GM18907 (cell line): ENCODE measurements at regions not wholly inside any gene's neighbourhood (a gene's known extent, or its start where the extent isn't known, plus 50 kb on each side); places are given as distances from the start of the nearest gene placed in this dataset.

ENCODE experiments used
- ATAC-seq: cut with Tn5 transposase; IDR thresholded peaks from one replicate; pipeline ENCODE4 v1.9.1; 2021; ENCODE audit warnings: mild to moderate bottlenecking, moderate library complexity; ENCODE audit not compliant: unreplicated experiment

- ATAC-seq: peak; percentile 29
These were observed 231.6 kb upstream of the UBE2E2 start for GRCh38 chr3:22971497-22971896.

- peak; percentile 22 for ATAC-seq
These were observed 226.1 kb upstream of the UBE2E2 start for GRCh38 chr3:22977042-22977441.

DNA sequence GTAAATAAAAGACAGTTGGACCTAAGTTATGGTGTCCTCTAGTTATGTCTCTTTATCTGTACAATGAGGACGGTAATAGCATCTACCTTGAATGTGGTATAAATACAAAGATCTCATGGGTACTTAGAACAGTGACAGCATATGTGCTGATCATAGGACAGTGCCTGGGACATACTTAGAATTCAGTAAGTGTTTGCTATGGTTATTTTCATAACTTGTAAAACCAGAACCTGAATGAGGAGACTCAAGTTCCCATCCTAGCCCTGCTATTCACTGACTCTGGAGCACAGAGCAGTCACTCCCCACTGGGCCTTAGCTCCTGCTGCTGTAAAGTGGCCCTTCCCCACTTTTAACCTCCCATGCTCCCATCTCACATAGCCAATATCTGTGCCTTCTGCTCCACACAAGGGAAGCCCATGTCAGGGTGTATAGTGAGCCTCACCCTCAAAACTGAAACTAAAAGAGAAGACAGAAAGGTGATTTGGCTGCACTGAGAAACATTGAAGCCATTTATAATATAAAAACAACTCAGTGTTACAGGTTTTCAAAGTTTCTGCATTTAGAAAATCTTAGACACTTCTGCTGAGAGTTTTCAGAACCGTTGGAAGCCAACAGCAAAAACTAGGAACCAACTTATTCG lies 225.4 kb upstream of the UBE2E2 start:
- peak; percentile 85 for ATAC-seq

DNA sequence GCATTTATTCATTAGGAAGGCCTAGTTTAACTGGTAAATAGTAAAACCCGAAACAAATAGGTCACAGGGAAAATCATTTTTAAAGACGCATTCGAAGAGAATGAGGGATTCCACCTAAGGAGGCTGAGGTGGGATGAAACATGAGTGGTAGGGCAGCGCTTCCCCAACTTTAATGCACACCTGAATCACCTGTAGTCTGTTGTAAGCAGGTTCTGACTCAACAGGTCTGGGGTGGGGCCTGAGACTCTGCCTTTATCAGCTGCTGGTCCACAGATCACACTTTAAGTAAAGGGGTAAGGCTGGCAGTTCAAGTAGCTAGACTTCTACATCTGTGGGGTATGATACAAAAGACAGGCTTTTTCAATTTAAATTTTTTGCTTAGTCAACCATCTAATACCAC lies 223.5 kb upstream of the UBE2E2 start:
- no peak for ATAC-seq

DNA sequence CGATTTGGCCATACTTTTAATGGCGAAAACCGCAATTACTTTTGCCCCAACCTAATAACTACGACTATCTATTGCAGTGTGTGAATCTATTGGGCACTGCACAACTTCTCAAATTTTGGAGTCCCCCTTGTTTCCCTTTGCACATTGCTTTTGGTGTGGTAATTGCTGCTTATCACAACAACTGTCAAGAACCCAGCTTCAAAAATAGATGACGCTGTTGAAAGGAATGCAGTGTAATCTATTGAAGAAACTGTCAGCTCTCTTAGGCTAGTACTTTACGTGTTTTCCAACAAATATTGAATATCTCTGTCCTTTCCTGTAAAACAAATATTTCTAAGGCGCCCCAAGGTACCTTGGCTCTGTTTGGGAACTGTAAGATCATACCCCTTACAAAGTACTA lies 222.8 kb upstream of the UBE2E2 start:
- no peak for ATAC-seq

DNA sequence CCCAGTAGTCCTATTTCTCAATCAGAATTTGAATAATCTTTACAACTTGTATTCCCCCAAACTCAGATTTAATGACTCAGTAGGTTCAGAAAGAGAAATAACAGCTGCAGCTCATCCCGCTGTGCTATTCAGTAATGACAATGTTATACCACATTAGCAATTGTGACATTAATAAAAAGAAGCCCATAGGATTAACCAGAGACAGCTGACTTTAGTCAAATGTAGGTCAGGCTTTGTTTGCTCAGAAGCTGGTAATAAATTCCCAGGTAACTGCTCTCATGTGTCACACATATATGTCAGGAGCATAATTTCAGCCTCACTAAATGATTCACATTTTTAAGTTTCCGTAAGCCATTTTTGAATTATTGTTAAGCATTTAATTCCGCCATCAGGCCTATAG lies 222.0 kb upstream of the UBE2E2 start:
- ATAC-seq: no peak

- no peak for ATAC-seq
These were observed 221.3 kb upstream of the UBE2E2 start for GRCh38 chr3:22981861-22982260.

DNA sequence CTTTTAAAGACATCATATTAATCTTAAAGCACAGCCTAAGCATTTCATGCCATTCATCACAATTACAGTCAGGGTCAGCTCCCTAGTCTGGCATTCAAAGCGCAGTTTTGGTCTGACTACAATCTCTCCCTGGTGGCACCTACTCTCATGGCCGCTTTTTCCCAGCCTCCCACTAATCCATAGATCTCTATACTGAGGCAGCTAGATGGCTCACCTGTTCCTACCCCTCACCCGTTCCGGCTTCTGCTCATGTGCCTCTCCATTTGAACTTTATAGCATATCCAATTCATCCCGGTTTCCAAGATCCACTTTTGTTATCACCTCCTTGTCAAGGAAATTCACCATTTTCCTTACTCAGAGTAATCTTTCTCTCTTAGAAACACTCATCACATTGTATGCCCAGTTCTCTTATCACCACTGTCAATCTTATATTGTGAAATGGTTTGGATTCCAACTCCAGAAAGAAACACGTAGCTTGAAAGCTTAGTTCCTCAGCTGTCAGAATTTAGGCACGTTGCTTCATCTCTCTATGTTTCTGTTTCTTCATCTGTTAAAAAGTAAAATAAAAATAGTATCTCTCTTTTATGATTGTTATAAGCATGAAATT lies 220.0 kb upstream of the UBE2E2 start:
- ATAC-seq: no peak

DNA sequence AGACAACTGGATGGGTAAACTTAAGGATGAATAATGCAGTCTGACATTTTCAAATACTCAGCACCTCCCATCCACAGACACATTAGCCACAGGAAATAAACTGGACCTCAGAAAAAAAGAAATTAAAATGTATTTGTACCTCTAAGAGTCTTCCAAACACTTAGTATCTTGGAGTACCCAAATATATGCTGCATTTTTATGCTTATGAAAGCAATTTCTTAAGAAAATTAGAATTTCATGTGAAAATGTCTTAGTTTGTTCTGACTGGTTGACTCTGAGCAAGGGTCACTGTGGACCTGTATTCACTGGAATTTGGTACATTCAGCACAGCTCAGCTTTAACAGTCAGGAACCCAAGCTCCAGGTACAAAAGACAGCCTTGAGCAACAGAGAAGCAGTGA lies 216.2 kb upstream of the UBE2E2 start:
- no peak for ATAC-seq

DNA sequence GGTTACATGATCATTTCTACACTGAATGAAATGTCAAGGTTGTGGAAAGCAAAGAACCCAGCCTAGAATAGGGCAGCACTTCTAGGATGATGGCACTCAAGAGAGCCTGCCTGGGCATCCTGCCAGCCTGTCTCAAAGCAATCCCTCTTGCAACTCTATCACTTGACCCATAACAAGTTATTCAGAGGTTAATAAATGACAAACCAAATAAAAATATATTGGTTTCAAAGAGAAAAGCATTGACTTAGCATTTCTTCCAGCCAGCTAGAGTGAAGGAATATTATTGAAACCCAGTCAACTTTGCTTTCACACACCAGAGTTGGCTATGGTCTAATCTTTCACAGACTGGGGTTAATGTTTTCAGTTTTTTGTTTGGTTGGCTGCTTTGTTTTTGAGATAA lies 214.6 kb upstream of the UBE2E2 start:
- no peak for ATAC-seq

DNA sequence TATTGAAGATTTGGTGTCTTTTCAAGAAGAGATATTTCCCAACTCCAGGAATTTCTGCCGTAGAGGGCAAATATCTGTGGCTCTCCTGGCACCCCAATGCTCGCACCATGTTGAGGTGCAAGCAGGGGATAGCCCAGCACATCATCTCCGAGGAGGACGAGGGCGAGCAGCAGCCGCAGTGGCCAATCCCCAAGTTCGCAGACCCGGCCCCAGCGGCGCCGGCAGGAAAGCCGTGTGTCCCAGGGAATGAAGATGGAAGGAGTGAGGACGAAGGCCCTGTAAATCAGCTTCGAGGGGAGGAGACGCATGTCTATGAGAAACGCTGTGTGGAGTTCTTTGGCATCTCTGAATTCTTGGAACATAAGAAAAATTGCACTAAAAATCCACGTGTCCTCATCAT lies 213.4 kb upstream of the UBE2E2 start:
- ATAC-seq: no peak

DNA sequence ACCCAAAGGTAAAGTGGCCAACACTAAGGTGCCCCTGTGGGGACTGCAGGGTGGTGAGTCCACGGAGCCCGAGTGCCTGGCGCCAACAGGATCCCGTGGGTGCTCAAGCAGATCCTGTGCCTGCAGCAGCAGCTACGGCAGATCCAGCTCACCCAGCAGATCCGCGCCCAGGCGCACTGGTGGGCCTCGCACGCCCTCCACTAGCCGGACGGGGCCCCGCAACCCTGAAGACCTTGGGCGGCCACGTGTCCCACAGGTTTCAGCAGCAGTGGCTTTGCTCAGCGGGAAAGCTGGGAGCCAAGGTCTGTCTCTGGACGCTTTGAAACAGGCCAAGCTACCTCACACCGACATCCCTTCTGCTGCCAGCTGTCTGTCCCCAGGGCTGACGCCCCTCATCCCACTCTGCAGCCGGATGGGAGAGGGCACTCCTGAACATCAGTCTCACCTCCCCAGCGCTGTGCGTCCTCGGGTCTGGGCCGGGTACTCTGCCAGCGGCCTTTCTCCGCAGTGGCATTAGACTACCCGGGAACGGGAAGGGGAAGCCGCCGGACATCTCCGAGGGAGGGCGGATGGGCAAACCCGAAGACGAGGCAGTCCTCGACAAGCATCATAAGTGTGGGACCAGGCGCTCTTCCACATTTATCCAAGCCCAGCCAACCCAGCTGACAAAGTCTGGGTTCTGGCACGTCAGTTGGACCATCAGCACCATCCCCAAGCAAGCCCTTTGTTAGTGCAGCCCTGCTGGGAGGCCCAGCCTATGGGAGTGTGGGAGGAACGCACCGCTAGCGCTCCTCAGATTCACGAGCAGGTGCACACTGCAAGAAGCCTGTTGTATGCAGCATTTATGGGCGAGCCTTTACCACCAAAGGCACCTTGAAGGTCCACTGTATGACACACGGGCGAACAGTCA lies 212.6 kb upstream of the UBE2E2 start:
- no peak for ATAC-seq

GRCh38 chr3:22994781-22995180 lies 208.3 kb upstream of the UBE2E2 start:
- no peak for ATAC-seq

DNA sequence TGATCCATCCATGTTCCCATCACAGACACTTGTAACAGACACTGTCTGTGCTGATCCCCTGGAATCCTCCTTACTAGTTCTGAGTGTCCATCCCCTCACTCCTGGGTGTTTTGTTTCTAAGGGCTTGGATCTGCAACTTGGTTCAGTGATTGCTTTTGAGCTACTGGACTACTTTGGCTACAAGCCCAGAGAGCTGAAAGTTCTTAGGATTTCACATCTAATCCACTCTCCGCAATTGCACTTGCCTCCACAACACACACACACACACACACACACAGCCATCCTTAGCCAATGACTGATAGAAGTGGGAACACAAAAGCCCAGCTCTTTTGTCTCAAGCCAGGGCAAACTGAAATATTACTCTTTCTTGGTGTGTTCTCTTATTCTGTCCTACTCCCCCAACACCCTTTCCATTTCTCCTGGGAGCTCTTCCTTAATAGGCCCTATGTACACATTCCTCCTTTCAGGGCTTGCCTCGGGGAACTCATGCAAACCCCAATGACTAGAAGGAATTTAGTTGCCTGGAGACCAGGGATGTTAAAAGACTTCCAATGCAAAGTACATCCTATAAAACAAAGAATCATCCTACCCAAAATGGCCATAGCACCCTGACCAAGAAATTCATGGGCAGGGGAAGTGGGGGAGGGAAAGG lies 206.1 kb upstream of the UBE2E2 start:
- no peak for ATAC-seq

- no peak for ATAC-seq
These were observed 202.8 kb upstream of the UBE2E2 start for GRCh38 chr3:23000371-23000770.

DNA sequence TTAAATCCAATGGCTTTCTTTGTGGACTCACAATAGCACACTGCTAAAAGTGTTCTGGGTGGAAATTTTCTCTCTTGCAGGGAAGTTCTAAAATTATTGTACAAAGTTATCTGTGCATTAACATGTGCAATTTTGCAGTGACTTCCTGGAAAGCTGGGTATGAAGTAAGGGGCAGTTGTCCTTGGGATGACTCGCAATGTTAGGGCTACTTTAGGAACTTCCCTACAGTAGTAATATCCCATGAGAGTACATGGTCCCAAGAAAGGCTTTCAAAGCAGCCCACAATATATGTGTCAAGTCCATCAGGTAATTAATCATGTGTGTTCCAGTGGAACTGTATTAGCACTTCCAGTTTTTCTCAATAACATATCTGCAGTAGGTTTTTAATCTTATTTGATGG lies 201.0 kb upstream of the UBE2E2 start:
- ATAC-seq: no peak

GRCh38 chr3:23002836-23003732 lies 200.0 kb upstream of the UBE2E2 start:
- ATAC-seq: no peak

GRCh38 chr3:23003733-23004046 lies 199.4 kb upstream of the UBE2E2 start:
- ATAC-seq: no peak

DNA sequence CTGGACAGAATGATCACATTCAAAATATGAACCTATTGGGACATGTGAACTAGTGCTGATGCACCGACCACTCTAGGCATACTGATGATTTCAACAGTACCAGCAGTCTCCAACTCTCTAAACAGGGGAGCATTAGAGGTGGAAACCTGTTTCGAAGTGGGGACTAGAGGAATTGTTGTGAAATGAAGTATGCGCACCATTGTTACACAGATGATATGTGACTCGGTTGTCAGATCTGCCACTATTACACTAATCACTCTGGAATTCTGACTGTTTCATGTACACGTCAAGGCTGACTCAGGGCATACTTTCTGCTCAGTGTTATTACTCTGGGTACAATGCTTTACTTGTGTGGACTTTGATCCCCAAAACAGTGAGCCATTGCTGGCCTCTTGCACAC lies 198.2 kb upstream of the UBE2E2 start:
- ATAC-seq: no peak

DNA sequence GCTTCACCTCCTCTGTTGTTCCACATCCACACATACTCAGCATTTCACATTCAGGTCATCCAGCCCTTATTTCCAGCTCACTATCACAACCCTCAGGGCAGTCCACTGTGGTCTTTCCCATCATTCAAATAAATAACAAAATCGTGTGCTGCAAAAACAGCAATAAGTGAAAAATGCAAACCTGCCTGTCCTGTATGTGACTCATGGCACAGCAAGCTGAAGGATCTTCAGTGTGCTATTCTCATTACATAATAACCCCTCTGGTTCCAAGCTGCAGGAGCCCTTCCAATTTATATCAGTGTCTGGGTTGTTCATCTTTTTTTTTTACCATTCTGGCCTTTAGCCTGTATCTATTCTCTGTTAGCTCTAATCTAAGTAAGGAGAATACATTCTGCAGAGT lies 185.3 kb upstream of the UBE2E2 start:
- ATAC-seq: no peak
